Mesenchymal stem cell (in vitro differentiated cells and primary cell): ENCODE measurements at regions not wholly inside any gene's neighbourhood (a gene's known extent, or its start where the extent isn't known, plus 50 kb on each side); places are given as distances from the start of the nearest gene placed in this dataset.

ENCODE experiments used
- DNase-seq: peaks from one replicate; pipeline ENCODE4 v3.0.0-alpha.2; 2013
- H2AFZ ChIP-seq: one replicate; pipeline ENCODE4 v1.6.1; 2013; ENCODE audit warnings: low read depth, mild to moderate bottlenecking, control low read depth, inconsistent platforms, low read length, moderate library complexity
- H2AK5ac ChIP-seq: 2 replicates; pipeline ENCODE4 v1.6.1; 2013; ENCODE audit warnings: low read length, moderate library complexity, mild to moderate bottlenecking, inconsistent platforms; ENCODE audit not compliant: severe bottlenecking
- H2BK120ac ChIP-seq: one replicate; pipeline ENCODE4 v1.6.1; 2013; ENCODE audit warnings: low read depth, mild to moderate bottlenecking, inconsistent platforms, low read length, moderate library complexity
- H2BK12ac ChIP-seq, 2 experiments: one replicate each; pipeline ENCODE4 v1.6.1; 2013; ENCODE audit warnings: inconsistent platforms in 2 of 2, low read length in 2 of 2, mild to moderate bottlenecking in 2 of 2, moderate library complexity in 2 of 2, control low read depth in 1 of 2
- H2BK15ac ChIP-seq: one replicate; pipeline ENCODE4 v1.6.1; 2013; ENCODE audit warnings: mild to moderate bottlenecking, low read depth, inconsistent platforms; ENCODE audit not compliant: poor library complexity, severe bottlenecking
- H2BK5ac ChIP-seq: 2 replicates; pipeline ENCODE4 v1.6.1; 2013; ENCODE audit warnings: low read depth, mild to moderate bottlenecking, low read length, control low read depth, inconsistent platforms; ENCODE audit not compliant: poor library complexity, severe bottlenecking
- H3K14ac ChIP-seq, 2 experiments: one replicate each; pipeline ENCODE4 v1.6.1; 2013; ENCODE audit warnings: inconsistent platforms in 2 of 2, low read length in 2 of 2, control low read depth in 1 of 2, mild to moderate bottlenecking in 1 of 2, moderate library complexity in 1 of 2
- H3K18ac ChIP-seq, 2 experiments: one replicate each; pipeline ENCODE4 v1.6.1; 2013; ENCODE audit warnings: inconsistent platforms in 2 of 2, low read length in 2 of 2, control low read depth in 1 of 2, low read depth in 1 of 2, mild to moderate bottlenecking in 1 of 2
- H3K23ac ChIP-seq, 2 experiments: one replicate each; pipeline ENCODE4 v1.6.1; 2013; ENCODE audit warnings: inconsistent platforms in 2 of 2, low read length in 2 of 2, mild to moderate bottlenecking in 2 of 2, moderate library complexity in 2 of 2, control low read depth in 1 of 2
- H3K27ac ChIP-seq: 2 replicates; pipeline ENCODE4 v1.5.1; 2013; ENCODE audit warnings: mild to moderate bottlenecking, moderate library complexity, low read length, control low read depth, inconsistent platforms; ENCODE audit not compliant: poor library complexity, severe bottlenecking
- H3K27me3 ChIP-seq, 2 experiments: 2 replicates each; pipeline versions ENCODE4 v1.6.1 to v1.7.0; 2013; ENCODE audit warnings: low read length in 2 of 2, mild to moderate bottlenecking in 2 of 2, moderate library complexity in 2 of 2, control low read depth in 1 of 2, inconsistent platforms in 1 of 2; ENCODE audit not compliant: control insufficient read depth in 1 of 2, insufficient read depth in 1 of 2
- H3K36me3 ChIP-seq, 2 experiments: 2 replicates each; pipeline versions ENCODE4 v1.6.1 to v1.7.0; 2013; ENCODE audit warnings: low read length in 2 of 2, control low read depth in 1 of 2, inconsistent platforms in 1 of 2, low read depth in 1 of 2, mild to moderate bottlenecking in 1 of 2; ENCODE audit not compliant: insufficient read depth in 2 of 2, control insufficient read depth in 1 of 2
- H3K4ac ChIP-seq, 2 experiments: one replicate each; pipeline ENCODE4 v1.6.1; 2013; ENCODE audit warnings: inconsistent platforms in 2 of 2, low read length in 2 of 2, mild to moderate bottlenecking in 2 of 2, moderate library complexity in 2 of 2, control low read depth in 1 of 2, low read depth in 1 of 2
- H3K4me1 ChIP-seq: 2 replicates; pipeline ENCODE4 v1.6.1; 2013; ENCODE audit warnings: low read depth, low read length, control low read depth; ENCODE audit not compliant: control insufficient read depth, insufficient read depth
- H3K4me2 ChIP-seq: 2 replicates; pipeline ENCODE4 v1.6.1; 2013; ENCODE audit warnings: low read length, mild to moderate bottlenecking, inconsistent platforms; ENCODE audit not compliant: poor library complexity, severe bottlenecking
- H3K4me3 ChIP-seq, 2 experiments: 2 replicates each; pipeline versions ENCODE4 v1.5.1 to v1.7.0; 2013; ENCODE audit warnings: low read length in 2 of 2, mild to moderate bottlenecking in 2 of 2, control low read depth in 1 of 2, low read depth in 1 of 2; ENCODE audit not compliant: insufficient read depth in 1 of 2
- H3K79me1 ChIP-seq: replicated peaks from 2 replicates; pipeline ENCODE4 v1.6.1; 2013; ENCODE audit warnings: mild to moderate bottlenecking, control low read depth, low read length, inconsistent platforms; ENCODE audit not compliant: poor library complexity, severe bottlenecking
- H3K9ac ChIP-seq: 2 replicates; pipeline ENCODE4 v1.7.0; 2013; ENCODE audit warnings: mild to moderate bottlenecking, low read length, moderate library complexity
- H3K9me3 ChIP-seq: 2 replicates; pipeline ENCODE4 v1.7.0; 2013; ENCODE audit warnings: mild to moderate bottlenecking, low read length; ENCODE audit not compliant: control insufficient read depth
- H4K8ac ChIP-seq: one replicate; pipeline ENCODE4 v1.6.1; 2013; ENCODE audit warnings: inconsistent platforms, mild to moderate bottlenecking, low read length, moderate library complexity
- H4K91ac ChIP-seq: one replicate; pipeline ENCODE4 v1.6.1; 2013; ENCODE audit warnings: mild to moderate bottlenecking, low read length, inconsistent platforms
- WGBS: methylation state at CpG from one replicate; pipeline ENCODE4 v1.1.7; 2013; ENCODE audit warnings: mixed read lengths; 5-methylcytosine and 5-hydroxymethylcytosine counted together

DNA sequence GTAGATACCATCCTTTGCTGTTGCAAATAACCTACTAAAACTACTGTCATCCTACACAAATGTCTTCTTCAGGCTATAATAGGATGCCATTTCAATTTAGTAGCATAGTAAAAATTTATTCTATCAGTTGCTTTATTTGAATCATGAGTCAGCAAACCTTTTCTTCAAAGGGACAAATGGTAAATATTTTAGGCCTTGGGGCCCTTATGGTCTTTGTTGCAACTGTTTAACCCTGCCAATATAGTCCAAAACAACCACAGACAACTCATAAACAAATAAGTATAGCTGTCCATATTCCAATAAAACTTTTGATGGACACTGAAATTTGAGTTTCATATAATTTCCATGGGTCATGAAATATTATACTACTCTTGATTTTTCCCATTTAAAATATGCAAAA, 54.0 kb upstream of the CCBE1 start:
- H3K9me3 ChIP-seq, result peaks cover 6% of the 10 kb centered on the region
- no peak overlapping the region for H2AK5ac ChIP-seq
- H3K4me2 ChIP-seq, result no peak overlapping the region
- no peak overlapping the region for H3K4me3 ChIP-seq
- no peak overlapping the region for H2BK15ac ChIP-seq
- H2BK12ac ChIP-seq, result no peak overlapping the region
- H3K14ac ChIP-seq, result no peak overlapping the region
- H3K4ac ChIP-seq, result no peak overlapping the region
- no peak overlapping the region for H4K8ac ChIP-seq
- no peak for DNase-seq
- no peak overlapping the region for H3K18ac ChIP-seq
- H2BK5ac ChIP-seq, result no peak overlapping the region
- H3K79me1 ChIP-seq, result no peaks in the 10 kb centered on the region
- no peaks in the 10 kb centered on the region for H3K36me3 ChIP-seq
- H3K4me1 ChIP-seq, result no peaks in the 10 kb centered on the region
- H3K27me3 ChIP-seq, result no peaks in the 10 kb centered on the region
- H4K91ac ChIP-seq, result no peak overlapping the region
- H2AFZ ChIP-seq, result no peak overlapping the region
- no peak overlapping the region for H3K27ac ChIP-seq
- no peak overlapping the region for H3K9ac ChIP-seq
- H2BK120ac ChIP-seq, result no peak overlapping the region
- no peak overlapping the region for H3K23ac ChIP-seq

DNA sequence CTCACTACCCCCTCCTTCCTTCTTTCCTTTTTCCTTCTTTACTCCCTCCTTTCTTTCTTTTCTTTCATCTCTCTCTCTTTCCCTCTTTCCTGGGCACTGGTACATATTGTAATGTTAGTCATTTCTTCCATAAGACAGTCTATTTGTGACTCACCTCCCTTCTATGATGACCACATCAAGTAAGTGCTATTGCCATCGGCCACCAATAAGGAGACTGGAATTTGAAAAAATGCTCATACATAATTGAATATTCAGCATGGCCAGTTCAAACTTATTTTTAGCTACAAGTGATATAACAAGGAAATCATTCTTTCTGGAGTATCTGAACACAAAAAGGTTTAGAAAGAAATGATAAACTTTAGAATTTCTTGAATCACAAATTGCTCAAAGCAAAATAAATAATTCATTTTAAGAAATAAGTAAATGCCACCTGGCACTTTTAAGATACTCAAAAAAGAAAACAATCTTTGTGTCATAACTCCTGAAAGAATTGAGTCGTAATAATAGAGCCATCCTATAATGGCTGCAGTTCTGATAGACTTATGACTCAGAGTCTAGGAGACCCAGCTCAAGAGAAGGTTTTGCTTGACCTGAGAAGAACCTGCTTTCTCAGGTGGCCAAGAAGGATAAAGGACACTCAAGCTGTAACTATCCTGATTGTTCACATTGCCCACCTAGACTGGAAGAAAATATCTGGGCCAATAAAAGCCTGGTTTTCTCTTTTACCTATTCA, 51.6 kb upstream of the CCBE1 start:
- WGBS, result 79% methylated on average over 1 of the region's 2 CpGs
- no peak overlapping the region for H2BK5ac ChIP-seq

More for the DNA sequence above, 51.6 kb upstream of the CCBE1 start:
- H3K4me3 ChIP-seq, result no peak overlapping the region
- H3K9ac ChIP-seq, result peak overlapping the region; percentile 59
- DNase-seq, result peak; percentile 73
- H3K14ac ChIP-seq, result no peak overlapping the region
- H3K4ac ChIP-seq, result no peak overlapping the region
- H3K18ac ChIP-seq, result no peak overlapping the region
- H3K27me3 ChIP-seq, result no peaks in the 10 kb centered on the region
- H3K4me1 ChIP-seq, result no peaks in the 10 kb centered on the region
- H2BK12ac ChIP-seq, result no peak overlapping the region
- no peak overlapping the region for H4K8ac ChIP-seq
- H2BK15ac ChIP-seq, result no peak overlapping the region
- H3K27ac ChIP-seq, result no peak overlapping the region
- H3K9me3 ChIP-seq, result peaks cover 6% of the 10 kb centered on the region
- H2AK5ac ChIP-seq, result no peak overlapping the region
- H3K4me2 ChIP-seq, result no peak overlapping the region
- no peaks in the 10 kb centered on the region for H3K79me1 ChIP-seq
- H3K36me3 ChIP-seq, result no peaks in the 10 kb centered on the region
- H4K91ac ChIP-seq, result no peak overlapping the region
- H2BK120ac ChIP-seq, result no peak overlapping the region
- no peak overlapping the region for H3K23ac ChIP-seq
- no peak overlapping the region for H2AFZ ChIP-seq
